ENCODE measurements at regions not wholly inside any gene's neighbourhood (a gene's known extent, or its start where the extent isn't known, plus 50 kb on each side); places are given as distances from the start of the nearest gene placed in this dataset.

DNA sequence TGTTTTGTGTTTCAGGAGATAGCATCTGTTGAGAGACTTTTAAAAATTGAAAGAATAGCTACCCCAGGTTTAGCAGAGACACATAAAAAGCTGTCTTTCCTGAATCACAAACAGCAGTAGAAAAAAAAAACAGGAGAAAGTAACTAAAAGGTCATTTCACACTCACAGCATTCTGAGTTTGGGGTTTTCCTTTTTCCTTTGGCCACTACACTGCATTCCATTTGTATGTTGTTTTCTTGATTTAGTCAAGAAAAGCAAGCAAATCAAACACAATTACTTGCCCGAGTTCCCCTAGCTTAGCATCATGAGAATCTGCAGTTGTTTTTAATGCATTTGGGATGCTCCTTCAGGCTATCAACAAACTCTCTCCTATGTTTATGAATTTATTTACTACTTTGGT, 161.0 kb downstream of the KCTD12 start:
- H3K36me3 ChIP-seq (ENCODE audit: control insufficient read depth, insufficient read depth, low read length): no peaks in the 10 kb centered on the region
- FAIRE-seq (no peak), DNase-seq (ENCODE audit: low read depth) (no peak)
- TF ChIP-seq, protein P1, sequence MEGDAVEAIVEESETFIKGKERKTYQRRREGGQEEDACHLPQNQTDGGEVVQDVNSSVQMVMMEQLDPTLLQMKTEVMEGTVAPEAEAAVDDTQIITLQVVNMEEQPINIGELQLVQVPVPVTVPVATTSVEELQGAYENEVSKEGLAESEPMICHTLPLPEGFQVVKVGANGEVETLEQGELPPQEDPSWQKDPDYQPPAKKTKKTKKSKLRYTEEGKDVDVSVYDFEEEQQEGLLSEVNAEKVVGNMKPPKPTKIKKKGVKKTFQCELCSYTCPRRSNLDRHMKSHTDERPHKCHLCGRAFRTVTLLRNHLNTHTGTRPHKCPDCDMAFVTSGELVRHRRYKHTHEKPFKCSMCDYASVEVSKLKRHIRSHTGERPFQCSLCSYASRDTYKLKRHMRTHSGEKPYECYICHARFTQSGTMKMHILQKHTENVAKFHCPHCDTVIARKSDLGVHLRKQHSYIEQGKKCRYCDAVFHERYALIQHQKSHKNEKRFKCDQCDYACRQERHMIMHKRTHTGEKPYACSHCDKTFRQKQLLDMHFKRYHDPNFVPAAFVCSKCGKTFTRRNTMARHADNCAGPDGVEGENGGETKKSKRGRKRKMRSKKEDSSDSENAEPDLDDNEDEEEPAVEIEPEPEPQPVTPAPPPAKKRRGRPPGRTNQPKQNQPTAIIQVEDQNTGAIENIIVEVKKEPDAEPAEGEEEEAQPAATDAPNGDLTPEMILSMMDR (IDR thresholded peaks at IDR 0.05; ENCODE audit: insufficient read depth, low read length, severe bottlenecking): no peak
- H3K27me3 ChIP-seq (ENCODE audit: control insufficient read depth, insufficient read depth, low read length): no peaks in the 10 kb centered on the region
- no peak overlapping the region for H3K4me3 ChIP-seq (ENCODE audit: low read depth, low read length)

DNA sequence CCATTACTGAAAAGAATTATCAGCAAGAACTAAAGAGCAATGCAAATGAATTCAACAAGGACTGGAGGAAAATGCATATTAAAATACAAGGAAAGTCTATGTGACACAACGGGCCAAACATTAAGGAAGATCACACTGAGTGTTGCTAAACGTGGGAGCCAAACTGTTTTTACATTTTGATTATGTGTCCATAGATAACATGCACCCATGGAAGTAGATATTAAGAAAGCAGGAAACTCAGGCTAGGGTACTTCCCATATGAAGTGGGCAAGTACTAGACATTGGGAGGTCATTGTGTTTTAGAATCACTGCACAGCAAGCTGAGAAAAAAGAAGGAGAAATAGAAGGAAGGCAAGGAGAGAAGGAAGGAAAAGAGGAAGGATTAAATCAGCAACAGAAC, 161.8 kb downstream of the KCTD12 start:
- no peak for FAIRE-seq
- no peak overlapping the region for H3K4me3 ChIP-seq (ENCODE audit: low read depth, low read length)
- no peak for DNase-seq (ENCODE audit: low read depth)
- no peaks in the 10 kb centered on the region for H3K27me3 ChIP-seq (ENCODE audit: control insufficient read depth, insufficient read depth, low read length)
- TF ChIP-seq, protein P1 (IDR thresholded peaks at IDR 0.05; ENCODE audit: insufficient read depth, low read length, severe bottlenecking): no peak
- H3K36me3 ChIP-seq (ENCODE audit: control insufficient read depth, insufficient read depth, low read length): no peaks in the 10 kb centered on the region

DNA sequence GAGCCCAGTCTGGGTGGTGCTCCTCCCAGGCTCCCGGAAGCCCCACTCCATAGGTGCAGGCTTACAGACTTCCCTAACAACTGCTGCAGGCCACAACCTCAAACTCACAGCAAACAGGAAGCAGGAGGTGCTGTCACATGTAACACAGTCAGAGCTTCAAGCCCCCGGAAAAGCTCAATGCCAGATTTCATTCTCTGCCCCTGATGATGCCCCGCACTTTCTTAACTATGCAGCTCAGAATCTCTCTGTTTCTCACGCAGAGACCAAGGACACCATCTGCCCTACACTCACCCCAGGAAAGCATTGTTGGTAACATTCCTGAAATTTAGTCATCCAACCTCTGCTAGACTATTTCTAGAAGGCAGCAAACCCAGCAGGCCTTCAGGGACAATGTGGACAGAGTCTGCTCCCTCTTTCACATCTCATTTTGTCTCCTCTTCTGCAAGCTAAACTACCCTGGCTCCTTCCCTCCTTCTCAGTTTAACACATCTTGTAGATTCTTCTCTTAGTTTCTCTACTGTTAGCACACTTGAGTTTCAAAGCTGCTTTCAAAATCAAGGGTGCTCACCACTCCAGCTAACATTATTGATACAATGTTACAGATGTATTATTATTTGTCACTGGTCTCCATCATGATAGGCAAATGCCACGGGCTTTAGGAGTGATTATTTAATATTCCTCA, 162.5 kb downstream of the KCTD12 start:
- Histone ChIP-seq H3K36me3 (ENCODE audit: control insufficient read depth, insufficient read depth, low read length) (no peaks in the 10 kb centered on the region), H3K4me3 (ENCODE audit: low read depth, low read length) (no peak overlapping the region), H3K27me3 (ENCODE audit: control insufficient read depth, insufficient read depth, low read length) (no peaks in the 10 kb centered on the region)
- FAIRE-seq (no peak), DNase-seq (ENCODE audit: low read depth) (peak; percentile 40)
- TF ChIP-seq, protein P1 (IDR thresholded peaks at IDR 0.05; ENCODE audit: insufficient read depth, low read length, severe bottlenecking): no peak

DNA sequence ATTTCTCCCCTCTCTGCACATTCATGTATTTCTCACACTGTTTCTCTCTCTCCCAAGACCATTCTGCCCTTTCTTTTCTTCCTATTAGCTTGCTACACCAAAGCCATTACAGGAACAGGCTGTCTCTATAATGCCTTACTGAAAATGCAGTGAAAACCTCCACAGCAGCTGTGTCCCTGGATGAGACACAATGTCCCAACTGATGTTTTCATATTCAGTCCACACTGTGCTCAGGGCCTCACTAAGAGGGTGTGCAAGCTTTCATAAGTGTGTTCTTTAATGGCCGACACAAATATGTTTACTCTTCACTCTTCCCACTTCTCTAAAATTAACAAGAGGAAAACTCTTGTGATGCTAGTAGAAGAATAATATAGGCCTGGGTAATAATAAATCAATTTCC, 163.4 kb downstream of the KCTD12 start:
- Histone ChIP-seq H3K36me3 (ENCODE audit: control insufficient read depth, insufficient read depth, low read length) (no peaks in the 10 kb centered on the region), H3K27me3 (ENCODE audit: control insufficient read depth, insufficient read depth, low read length) (no peaks in the 10 kb centered on the region), H3K4me3 (ENCODE audit: low read depth, low read length) (no peak overlapping the region)
- FAIRE-seq (no peak), DNase-seq (ENCODE audit: low read depth) (no peak)
- TF ChIP-seq, protein P1 (IDR thresholded peaks at IDR 0.05; ENCODE audit: insufficient read depth, low read length, severe bottlenecking): no peak

DNA sequence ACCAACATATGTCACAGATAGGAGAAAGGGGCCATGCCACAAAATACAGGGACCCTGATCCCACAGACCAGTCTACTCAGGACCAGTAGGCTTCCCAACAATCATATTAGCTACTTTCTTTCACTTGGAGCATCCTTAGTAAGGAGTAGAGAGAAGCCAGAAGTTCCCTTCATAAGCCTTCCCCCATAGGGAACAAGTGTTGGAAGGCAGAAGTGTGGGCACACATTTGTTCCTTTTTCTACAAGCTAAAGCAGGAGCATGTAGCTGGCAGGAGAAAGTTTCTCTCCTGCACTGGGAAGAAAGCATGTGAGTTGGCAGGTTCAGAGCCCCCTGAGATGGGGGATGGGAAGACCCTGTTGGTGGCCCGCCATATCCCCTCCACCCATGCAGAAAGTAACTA, 165.4 kb downstream of the KCTD12 start:
- TF ChIP-seq, protein P1 (IDR thresholded peaks at IDR 0.05; ENCODE audit: insufficient read depth, low read length, severe bottlenecking): no peak
- Histone ChIP-seq H3K36me3 (ENCODE audit: control insufficient read depth, insufficient read depth, low read length) (no peaks in the 10 kb centered on the region), H3K4me3 (ENCODE audit: low read depth, low read length) (no peak overlapping the region), H3K27me3 (ENCODE audit: control insufficient read depth, insufficient read depth, low read length) (no peaks in the 10 kb centered on the region)
- no peak for DNase-seq (ENCODE audit: low read depth)
- no peak for FAIRE-seq

DNA sequence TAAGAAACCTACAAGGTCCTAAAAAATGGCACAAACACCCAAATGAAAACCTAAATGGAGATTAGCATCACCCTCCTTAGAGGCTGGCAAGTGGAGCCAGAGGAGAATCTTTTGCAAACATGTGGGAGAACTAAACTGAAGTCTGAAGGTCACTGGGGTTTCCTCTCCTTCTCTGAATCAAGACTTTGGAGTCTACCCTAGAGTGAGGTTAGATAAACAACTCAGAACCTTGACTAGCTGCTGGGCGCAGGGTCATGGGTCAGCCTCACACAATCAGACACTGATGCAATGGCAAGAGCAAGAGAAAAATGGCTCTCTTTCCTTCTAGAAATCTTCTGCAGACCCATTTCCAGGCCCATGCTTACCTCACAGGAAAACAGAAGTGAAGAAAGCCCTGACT, 165.8 kb downstream of the KCTD12 start:
- FAIRE-seq (no peak), DNase-seq (ENCODE audit: low read depth) (no peak)
- Histone ChIP-seq H3K4me3 (ENCODE audit: low read depth, low read length) (no peak overlapping the region), H3K36me3 (ENCODE audit: control insufficient read depth, insufficient read depth, low read length) (no peaks in the 10 kb centered on the region), H3K27me3 (ENCODE audit: control insufficient read depth, insufficient read depth, low read length) (no peaks in the 10 kb centered on the region)
- TF ChIP-seq, protein P1 (IDR thresholded peaks at IDR 0.05; ENCODE audit: insufficient read depth, low read length, severe bottlenecking): no peak

Measured in bronchial epithelial cell (primary cell).